Left lobe of liver (tissue), 2 donors: ENCODE measurements at regions not wholly inside any gene's neighbourhood (a gene's known extent, or its start where the extent isn't known, plus 50 kb on each side); places are given as distances from the start of the nearest gene placed in this dataset.

Source experiments
- ATAC-seq: fragments of 200-7000 bp; cut with Tn5 transposase; one replicate; pipeline ENCODE4 v1.9.1; 2020; ENCODE audit warnings: mild to moderate bottlenecking, moderate library complexity
- DNase-seq: peaks from one replicate; pipeline ENCODE4 v3.0.0-alpha.2; 2020; ENCODE audit warnings: low spot score
- donor health status: DM: no; HTN: no; CAD: no; lungs with moderate emphysema.
- donor health status: DM: no; HTN: yes; CAD: no.

DNA sequence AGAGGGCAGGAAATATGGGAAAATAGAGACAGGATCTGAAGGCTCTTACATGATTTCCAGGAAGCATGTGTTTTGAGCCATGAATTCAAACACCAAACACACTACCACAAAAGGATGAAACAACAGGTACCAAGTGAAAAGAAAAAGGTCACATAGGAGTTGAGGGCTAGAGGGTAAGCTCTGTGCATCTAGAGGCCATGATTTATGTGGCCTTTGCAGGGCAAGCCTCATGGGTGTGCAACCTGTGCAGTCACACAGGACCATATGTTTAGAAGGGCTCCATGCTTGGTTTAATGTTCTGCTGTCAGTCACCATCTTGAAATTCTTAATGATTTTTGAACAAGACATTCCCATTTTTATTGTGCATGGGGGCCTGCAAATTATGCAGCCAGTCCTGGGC is 134.5 kb upstream of the CCDC68 start:
- no peak for ATAC-seq
- no peak for DNase-seq

DNA sequence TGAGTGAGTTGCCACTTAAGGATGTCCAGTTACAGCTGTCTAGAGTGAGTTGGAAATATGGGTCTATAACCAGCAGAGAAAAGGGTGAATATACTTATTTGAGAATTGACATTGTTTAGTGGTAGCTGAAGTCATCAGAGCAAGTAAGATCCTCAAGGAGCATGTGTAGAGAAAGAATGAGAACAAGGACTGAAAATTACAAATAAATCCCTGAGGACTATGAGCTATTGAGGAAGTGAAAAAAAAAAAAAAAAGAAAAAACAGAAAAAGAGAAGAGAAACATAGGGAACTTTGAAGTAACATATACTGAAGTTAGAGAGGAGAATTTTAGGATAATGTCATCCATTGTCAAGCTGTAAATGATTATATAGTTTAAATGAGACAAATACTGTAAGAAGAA is 134.0 kb upstream of the CCDC68 start:
- DNase-seq, result no peak
- no peak for ATAC-seq

- no peak for ATAC-seq
- no peak for DNase-seq
Measured at GRCh38 chr18:55092166-55092565, 132.9 kb upstream of the CCDC68 start.

DNA sequence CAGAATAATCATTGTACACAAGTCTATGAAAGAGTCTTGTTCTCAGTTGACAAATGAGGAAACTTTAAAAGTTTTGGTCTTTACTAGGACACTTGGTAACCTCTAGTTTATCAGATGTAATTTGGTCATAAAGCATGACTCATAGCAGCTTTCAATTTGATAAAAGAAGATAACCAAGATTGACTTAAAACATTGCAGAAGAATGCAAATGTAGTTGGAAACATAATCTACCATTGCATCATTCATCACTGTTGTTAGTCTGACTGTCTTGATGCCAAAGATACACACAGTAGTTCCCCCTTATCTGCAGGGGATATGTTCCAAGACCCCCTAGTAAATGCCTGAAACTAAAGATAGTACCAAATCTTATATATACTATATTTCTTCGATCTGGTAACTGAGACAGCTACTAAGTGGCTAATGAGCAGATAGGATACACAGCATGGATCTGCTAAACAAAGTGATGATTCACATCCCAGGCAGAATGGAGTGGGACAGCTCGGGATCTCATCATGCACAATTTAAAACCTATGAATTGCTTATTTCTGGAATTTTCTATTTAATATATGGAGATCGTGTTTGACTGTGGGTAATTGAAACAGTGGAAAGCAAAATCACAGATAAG is 131.4 kb upstream of the CCDC68 start:
- DNase-seq, result no peak
- ATAC-seq, result no peak

- ATAC-seq (no peak), DNase-seq (no peak)
Measured at GRCh38 chr18:55089610-55090009, 130.3 kb upstream of the CCDC68 start.

- ATAC-seq, result no peak
Measured at GRCh38 chr18:55088561-55088960, 129.3 kb upstream of the CCDC68 start.

DNA sequence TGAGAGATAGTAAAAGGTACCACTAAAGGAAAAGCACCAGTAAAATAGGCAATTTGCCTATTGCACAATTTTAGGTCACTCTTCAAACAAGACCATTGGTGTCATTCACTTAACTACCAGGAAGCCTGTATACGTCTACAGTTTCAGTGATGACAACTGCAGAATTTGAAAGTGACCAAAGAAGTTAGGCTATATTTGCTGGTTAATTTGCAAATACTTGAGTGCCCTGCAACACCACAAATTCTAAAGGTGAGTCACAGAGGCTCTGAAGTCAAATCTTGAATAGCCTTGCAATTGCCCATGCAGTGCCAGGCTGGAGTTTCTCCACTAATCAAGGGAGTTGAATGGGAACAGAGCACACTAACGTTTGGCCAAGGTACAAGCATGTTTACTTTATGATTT is 128.7 kb upstream of the CCDC68 start:
- DNase-seq (no peak), ATAC-seq (no peak)

More at GRCh38 chr18:55088561-55088960, 129.3 kb upstream of the CCDC68 start:
- no peak for DNase-seq

GRCh38 chr18:55086906-55087305 is 127.6 kb upstream of the CCDC68 start:
- no peak for ATAC-seq
- no peak for DNase-seq

DNA sequence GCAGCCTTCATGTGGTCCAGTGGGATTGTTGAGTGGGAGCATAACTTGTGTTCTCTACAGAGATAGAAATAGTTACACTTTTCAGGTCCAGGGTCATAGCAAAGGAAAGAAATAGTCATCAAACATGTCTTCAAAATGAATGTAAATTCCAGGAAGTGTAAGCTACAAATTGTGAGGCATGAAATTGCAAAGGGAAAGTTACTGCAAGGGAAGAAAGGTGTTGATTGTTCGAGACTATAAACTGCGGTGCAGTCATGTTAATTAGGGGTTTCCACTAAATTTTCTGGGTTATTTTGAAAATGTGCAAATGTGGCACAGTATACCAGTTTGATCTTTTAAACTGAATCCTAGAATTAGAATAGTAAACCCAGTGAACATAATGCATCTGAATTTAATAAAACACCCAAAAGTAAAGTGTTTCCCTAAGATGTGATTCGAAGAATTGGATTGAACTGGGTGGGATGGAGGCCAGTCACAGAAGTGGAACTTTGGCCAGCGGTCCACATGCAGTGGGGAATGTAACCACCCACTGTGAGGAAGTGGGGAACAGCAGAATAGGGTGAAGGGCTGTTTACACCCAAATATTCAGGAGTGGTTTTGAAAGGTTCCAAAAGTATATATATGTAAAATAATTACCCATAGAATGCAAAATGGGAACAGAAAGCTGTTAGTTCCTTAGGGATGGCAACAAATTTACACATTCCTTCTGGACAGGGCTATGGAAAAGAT is 126.5 kb upstream of the CCDC68 start:
- no peak for ATAC-seq
- DNase-seq, result no peak

GRCh38 chr18:55084550-55084949 is 125.3 kb upstream of the CCDC68 start:
- no peak for DNase-seq
- ATAC-seq, result no peak

DNA sequence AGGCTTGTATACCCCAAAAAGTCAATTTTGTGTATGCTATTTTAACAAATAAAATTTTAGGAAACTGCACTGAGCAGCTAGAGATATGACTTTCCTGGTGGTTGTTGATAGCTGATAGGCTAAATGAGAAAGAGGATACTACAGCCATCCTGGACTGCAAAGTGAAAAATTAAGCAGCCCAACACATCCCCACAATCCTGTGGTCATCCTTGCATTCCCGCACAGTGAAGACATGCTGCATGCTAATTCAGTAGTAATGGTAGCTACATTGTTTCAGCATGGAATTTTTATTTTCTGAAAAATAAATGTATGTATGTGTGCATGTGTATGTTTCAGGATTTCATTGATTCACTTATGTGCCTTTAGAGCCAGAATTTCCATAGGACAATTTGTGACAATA is 124.2 kb upstream of the CCDC68 start:
- ATAC-seq (no peak), DNase-seq (no peak)

DNA sequence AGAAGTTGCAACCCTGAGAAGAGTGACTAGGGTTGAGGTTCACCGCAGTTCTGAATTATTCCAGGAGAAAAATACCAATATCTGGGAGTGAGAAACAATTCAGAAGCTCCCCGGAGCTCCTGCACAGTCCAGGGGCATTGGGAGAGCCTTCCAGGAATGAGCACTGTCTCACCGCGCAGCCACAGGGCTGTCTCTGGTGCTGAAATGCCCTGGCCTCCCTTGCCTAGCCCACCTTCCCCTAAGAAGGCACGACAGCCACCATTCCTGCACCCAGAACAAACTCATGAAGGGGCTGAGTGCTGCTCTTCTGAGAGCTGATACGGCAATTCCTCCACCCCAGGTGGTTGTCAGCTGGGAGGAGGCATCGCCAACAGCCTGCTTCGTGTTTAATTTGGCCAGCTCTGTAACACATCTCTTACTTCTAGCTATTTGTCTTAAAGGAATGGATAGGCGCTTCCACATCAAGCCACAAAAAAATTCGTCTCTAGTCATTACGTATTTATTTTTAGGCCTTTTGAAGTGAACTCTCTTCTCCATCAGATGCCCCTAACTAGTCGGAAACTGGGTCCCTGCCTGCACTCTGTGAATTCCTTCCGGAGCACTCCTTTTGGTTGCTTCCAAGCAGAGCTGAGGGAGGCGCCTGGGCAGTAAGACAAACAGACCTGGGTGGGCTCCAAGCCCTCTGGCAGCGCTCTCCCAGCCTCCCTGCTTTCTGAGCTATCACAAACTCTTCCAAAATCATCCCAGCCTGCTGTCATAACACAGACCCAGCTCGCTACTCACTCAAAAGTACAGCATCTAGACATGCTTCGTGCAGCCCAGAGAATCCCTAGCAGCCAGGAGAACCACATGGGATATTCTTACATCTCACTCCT is 120.5 kb upstream of the CCDC68 start:
- ATAC-seq, result no peak

GRCh38 chr18:55079067-55079466 is 119.8 kb upstream of the CCDC68 start:
- no peak for ATAC-seq
- DNase-seq, result no peak

More for the DNA sequence above, 120.5 kb upstream of the CCDC68 start:
- no peak for DNase-seq

- no peak for DNase-seq
- peak; percentile 56 for ATAC-seq
Measured at GRCh38 chr18:55078303-55078932, 119.2 kb upstream of the CCDC68 start.

DNA sequence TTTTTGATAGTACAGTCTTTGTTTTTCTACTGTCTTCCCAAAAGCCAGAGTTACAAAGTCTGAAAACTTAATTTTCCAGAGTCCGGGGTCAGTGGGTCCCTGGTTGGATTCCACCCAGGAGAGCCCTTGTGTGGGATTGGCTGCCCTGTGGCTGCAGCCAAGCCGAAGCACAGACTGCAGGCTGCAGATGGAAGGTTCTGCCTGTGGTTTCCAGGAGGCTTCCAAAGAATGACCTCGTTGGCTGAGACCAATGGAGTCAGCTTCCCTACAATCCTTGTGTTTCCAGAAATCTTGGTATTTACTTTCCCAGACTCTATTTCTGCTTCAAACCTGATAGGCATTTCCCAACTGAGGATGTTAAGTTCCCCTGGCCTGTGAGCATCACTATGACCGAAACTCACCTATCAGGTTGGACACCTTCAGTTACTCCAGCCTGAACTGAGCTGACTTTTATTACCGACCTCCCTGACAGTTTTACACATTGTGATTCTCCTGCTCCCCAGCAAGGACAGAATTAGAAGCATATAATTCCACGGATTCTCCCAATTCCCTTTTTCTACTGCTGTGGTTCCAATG is 117.5 kb upstream of the CCDC68 start:
- no peak for ATAC-seq

GRCh38 chr18:55073834-55074233 is 114.6 kb upstream of the CCDC68 start:
- no peak for ATAC-seq
- no peak for DNase-seq

More for the DNA sequence above, 117.5 kb upstream of the CCDC68 start:
- no peak for DNase-seq

- ATAC-seq, result no peak
- DNase-seq, result no peak
Measured at GRCh38 chr18:55073116-55073515, 113.9 kb upstream of the CCDC68 start.

- no peak for DNase-seq
- ATAC-seq, result no peak
Measured at GRCh38 chr18:55072698-55073097, 113.4 kb upstream of the CCDC68 start.

- ATAC-seq (no peak), DNase-seq (no peak)
Measured at GRCh38 chr18:55072181-55072580, 112.9 kb upstream of the CCDC68 start.

DNA sequence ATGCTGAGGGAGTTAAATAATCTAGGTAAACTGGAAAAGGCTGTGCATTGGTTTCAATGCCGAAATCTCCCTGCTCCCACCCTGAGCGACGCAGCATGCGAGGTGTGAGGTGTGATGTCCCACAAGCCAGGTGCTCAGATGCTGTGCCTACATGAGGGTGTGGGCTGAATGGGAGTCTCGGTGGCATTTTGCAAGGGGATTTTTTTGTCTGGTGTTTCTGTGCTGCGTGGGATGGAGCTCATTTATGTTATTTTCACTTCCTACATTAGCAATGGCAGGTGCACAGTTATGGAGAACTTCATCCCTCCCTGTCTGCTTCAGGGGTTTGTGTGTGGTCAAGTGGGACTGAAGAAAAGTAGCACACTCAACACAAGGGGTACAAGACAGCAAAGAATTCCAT is 110.2 kb upstream of the CCDC68 start:
- DNase-seq, result no peak
- ATAC-seq, result no peak

- ATAC-seq, result no peak
- DNase-seq, result no peak
Measured at GRCh38 chr18:55064760-55065159, 105.5 kb upstream of the CCDC68 start.
